ENCODE measurements at regions not wholly inside any gene's neighbourhood (a gene's known extent, or its start where the extent isn't known, plus 50 kb on each side); places are given as distances from the start of the nearest gene placed in this dataset.

GRCh38 chr10:10126218-10126617 lies 891.5 kb upstream of the CELF2 start:
- H4K20me1 ChIP-seq (ENCODE audit: control insufficient read depth, extremely low read depth, insufficient read depth, low read length): no peaks in the 10 kb centered on the region
- no peak overlapping the region for H3K4me3 ChIP-seq (ENCODE audit: control insufficient read depth in 2 of 3, extremely low read depth in 1 of 3, insufficient read depth in 2 of 3, low read depth in 1 of 3, low read length in 3 of 3)
- TF ChIP-seq EZH2 (IDR thresholded peaks at IDR 0.05; ENCODE audit: low read length): no peak
- no peak for TF ChIP-seq CTCF (optimal IDR thresholded peaks at IDR 0.05 in 1 of 3, IDR thresholded peaks at IDR 0.05 in 1 of 3, conservative IDR thresholded peaks at IDR 0.05 in 1 of 3; ENCODE audit: extremely low read depth in 1 of 3, insufficient read depth in 2 of 3, low read length in 3 of 3)
- H3K36me3 ChIP-seq (ENCODE audit: control insufficient read depth in 2 of 2, extremely low read depth in 1 of 2, insufficient read depth in 2 of 2, low read length in 2 of 2): no peaks in the 10 kb centered on the region
- FAIRE-seq: no peak
- dilution Hi-C loops (cut with MboI; ENCODE audit: extremely low pct_ligation_motif_present, low sequenced_read_pairs): no loop called here
- H3K9me3 ChIP-seq (ENCODE audit: control insufficient read depth, low read depth, low read length): no peaks in the 10 kb centered on the region
- no peak overlapping the region for H3K27ac ChIP-seq (ENCODE audit: control insufficient read depth, insufficient read depth, low read length)
- no peak overlapping the region for H2AFZ ChIP-seq (ENCODE audit: control insufficient read depth, low read length)
- no peak overlapping the region for H3K4me2 ChIP-seq (ENCODE audit: control insufficient read depth, extremely low read depth, insufficient read depth, low read depth, low read length)
- H3K27me3 ChIP-seq (ENCODE audit: control insufficient read depth, extremely low read depth, insufficient read depth, low read length): no peaks in the 10 kb centered on the region
- no peaks in the 10 kb centered on the region for H3K4me1 ChIP-seq (ENCODE audit: control insufficient read depth, extremely low read depth, insufficient read depth, low read length)
- no peaks in the 10 kb centered on the region for H3K79me2 ChIP-seq (ENCODE audit: control insufficient read depth, insufficient read depth, low read length)
- DNase-seq (ENCODE audit: low read depth, low spot score): no peak
- H3K9me1 ChIP-seq (ENCODE audit: control insufficient read depth, extremely low read depth, insufficient read depth, low read length): no peaks in the 10 kb centered on the region
- H3K9ac ChIP-seq (ENCODE audit: control insufficient read depth, extremely low read depth, insufficient read depth, low read length): no peak overlapping the region

GRCh38 chr10:10128387-10128786 lies 889.3 kb upstream of the CELF2 start:
- Histone ChIP-seq H3K4me1 (ENCODE audit: control insufficient read depth, extremely low read depth, insufficient read depth, low read length) (no peaks in the 10 kb centered on the region), H3K9me3 (ENCODE audit: control insufficient read depth, low read depth, low read length) (no peaks in the 10 kb centered on the region), H3K27me3 (ENCODE audit: control insufficient read depth, extremely low read depth, insufficient read depth, low read length) (no peaks in the 10 kb centered on the region), H4K20me1 (ENCODE audit: control insufficient read depth, extremely low read depth, insufficient read depth, low read length) (no peaks in the 10 kb centered on the region), H3K4me3 (ENCODE audit: control insufficient read depth in 2 of 3, extremely low read depth in 1 of 3, insufficient read depth in 2 of 3, low read depth in 1 of 3, low read length in 3 of 3) (no peak overlapping the region), H3K27ac (ENCODE audit: control insufficient read depth, insufficient read depth, low read length) (no peak overlapping the region), H3K36me3 (ENCODE audit: control insufficient read depth in 2 of 2, extremely low read depth in 1 of 2, insufficient read depth in 2 of 2, low read length in 2 of 2) (no peaks in the 10 kb centered on the region), H3K9ac (ENCODE audit: control insufficient read depth, extremely low read depth, insufficient read depth, low read length) (no peak overlapping the region), H3K79me2 (ENCODE audit: control insufficient read depth, insufficient read depth, low read length) (no peaks in the 10 kb centered on the region), H3K4me2 (ENCODE audit: control insufficient read depth, extremely low read depth, insufficient read depth, low read depth, low read length) (no peak overlapping the region), H3K9me1 (ENCODE audit: control insufficient read depth, extremely low read depth, insufficient read depth, low read length) (no peaks in the 10 kb centered on the region), H2AFZ (ENCODE audit: control insufficient read depth, low read length) (no peak overlapping the region)
- FAIRE-seq (no peak), DNase-seq (ENCODE audit: low read depth, low spot score) (no peak)
- dilution Hi-C loops (cut with MboI; ENCODE audit: extremely low pct_ligation_motif_present, low sequenced_read_pairs): no loop called here
- no peak for TF ChIP-seq EZH2 (IDR thresholded peaks at IDR 0.05; ENCODE audit: low read length)
- TF ChIP-seq CTCF (optimal IDR thresholded peaks at IDR 0.05 in 1 of 3, IDR thresholded peaks at IDR 0.05 in 1 of 3, conservative IDR thresholded peaks at IDR 0.05 in 1 of 3; ENCODE audit: extremely low read depth in 1 of 3, insufficient read depth in 2 of 3, low read length in 3 of 3): no peak
